H1 (cell line): ENCODE measurements at regions not wholly inside any gene's neighbourhood (a gene's known extent, or its start where the extent isn't known, plus 50 kb on each side); places are given as distances from the start of the nearest gene placed in this dataset.

Experiments used
- CTCF ChIA-PET: fragments of 300-600 bp; sonication (Branson Sonifier 250); formaldehyde crosslinking; loops from one replicate; lab custom pipeline; 2021; ENCODE audit not compliant: partially characterized antibody; lab: Charles Lee
- POLR2A ChIA-PET: fragments of 300-600 bp; sonication (Branson Sonifier 250); formaldehyde crosslinking; loops from one replicate; lab custom pipeline; 2021; ENCODE audit warnings: inconsistent platforms; ENCODE audit not compliant: partially characterized antibody; lab: Charles Lee
- DNase-seq, 2 experiments: peaks; one replicate each; pipeline versions ENCODE4 v3.0.0 to v3.0.0-alpha.2; 2010 to 2022; ENCODE audit warnings: low spot score in 2 of 2, low read depth in 1 of 2, mixed read lengths in 1 of 2
- FAIRE-seq: peaks from 2 replicates; lab custom pipeline; 2011; peaks lifted over from hg19 to GRCh38; lab: Jason Lieb, UNC
- H2AFZ ChIP-seq: 2 replicates; pipeline ENCODE4 v1.8.1; 2012; ENCODE audit warnings: low read length, inconsistent platforms
- H2AK5ac ChIP-seq: 2 replicates; pipeline ENCODE4 v1.6.1; 2013; ENCODE audit warnings: low read depth, low read length
- H2BK120ac ChIP-seq: replicated peaks from 2 replicates; pipeline ENCODE3; 2013; ENCODE audit warnings: low read depth, low read length, inconsistent platforms
- H2BK12ac ChIP-seq: 2 replicates; pipeline ENCODE4 v1.6.1; 2013; ENCODE audit warnings: low read depth, low read length
- H2BK15ac ChIP-seq: 2 replicates; pipeline ENCODE4 v1.6.1; 2013; ENCODE audit warnings: low read length
- H2BK20ac ChIP-seq: 2 replicates; pipeline ENCODE4 v1.6.1; 2013; ENCODE audit warnings: low read length
- H2BK5ac ChIP-seq: 2 replicates; pipeline ENCODE4 v1.6.1; 2013; ENCODE audit warnings: low read depth, low read length
- H3K14ac ChIP-seq: 2 replicates; pipeline ENCODE4 v1.6.1; 2013; ENCODE audit warnings: inconsistent platforms; ENCODE audit not compliant: insufficient read length
- H3K18ac ChIP-seq: 2 replicates; pipeline ENCODE4 v1.6.1; 2013; ENCODE audit warnings: low read length; ENCODE audit errors: extremely low read depth
- H3K23ac ChIP-seq: 2 replicates; pipeline ENCODE4 v1.6.1; 2013; ENCODE audit warnings: inconsistent platforms; ENCODE audit not compliant: insufficient read length
- H3K23me2 ChIP-seq: 2 replicates; pipeline ENCODE4 v1.6.1; 2013; ENCODE audit warnings: low read depth, low read length
- H3K27ac ChIP-seq: 2 replicates; pipeline ENCODE4 v1.6.1; 2011; ENCODE audit warnings: low read depth, low read length, inconsistent platforms
- H3K27me3 ChIP-seq, 4 experiments: replicated peaks in 1 of 4; 1 replicate in 1 of 4; 2 replicates in 3 of 4; pipeline versions ENCODE4 v1.6.1 to v1.8.1; 2011 to 2013; ENCODE audit warnings: low read length in 3 of 4, mild to moderate bottlenecking in 3 of 4, inconsistent platforms in 2 of 4, mixed read lengths in 2 of 4, moderate library complexity in 1 of 4; ENCODE audit not compliant: control insufficient read depth in 3 of 4, insufficient read depth in 3 of 4; ENCODE audit errors: extremely low read depth in 1 of 4
- H3K36me3 ChIP-seq, 4 experiments: 2 replicates each; pipeline versions ENCODE4 v1.6.1 to v1.8.1; 2011 to 2013; ENCODE audit warnings: mild to moderate bottlenecking in 4 of 4, low read length in 3 of 4, moderate library complexity in 2 of 4, control low read depth in 1 of 4, inconsistent platforms in 1 of 4; ENCODE audit not compliant: insufficient read depth in 4 of 4, control insufficient read depth in 2 of 4
- H3K4ac ChIP-seq: replicated peaks from 2 replicates; pipeline ENCODE3; 2013; ENCODE audit warnings: low read length, low read depth, mixed read lengths, inconsistent platforms; ENCODE audit not compliant: insufficient read length
- H3K4me1 ChIP-seq, 4 experiments: replicated peaks in 1 of 4; 1 replicate in 1 of 4; 2 replicates in 3 of 4; pipeline versions ENCODE4 v1.6.1 to v1.8.1; 2011 to 2013; ENCODE audit warnings: low read length in 3 of 4, inconsistent platforms in 2 of 4, mixed read lengths in 1 of 4; ENCODE audit not compliant: insufficient read depth in 4 of 4, control insufficient read depth in 3 of 4
- H3K4me2 ChIP-seq, 2 experiments: 2 replicates each; pipeline versions ENCODE4 v1.6.1 to v1.8.1; 2011 to 2013; ENCODE audit warnings: low read depth in 2 of 2, low read length in 2 of 2, control low read depth in 1 of 2, inconsistent platforms in 1 of 2, mild to moderate bottlenecking in 1 of 2; ENCODE audit not compliant: insufficient read depth in 1 of 2
- H3K4me3 ChIP-seq, 4 experiments: fragments of 200-600, 300-600 bp in 1 of 4; sonication (generic), shearing (Covaris generic), sonication (Bioruptor Twin) in 1 of 4; 2 replicates each; pipeline versions ENCODE4 v1.5.1 to v1.8.1; 2011 to 2016; ENCODE audit warnings: low read length in 4 of 4, low read depth in 3 of 4, control low read depth in 2 of 4, inconsistent platforms in 2 of 4, mild to moderate bottlenecking in 2 of 4, mixed read lengths in 1 of 4, moderate library complexity in 1 of 4; ENCODE audit not compliant: insufficient read depth in 2 of 4; ENCODE audit errors: extremely low read depth in 1 of 4
- H3K56ac ChIP-seq: replicated peaks from 2 replicates; pipeline ENCODE3; 2013; ENCODE audit warnings: low read depth, mild to moderate bottlenecking, mixed read lengths, low read length, inconsistent platforms; ENCODE audit not compliant: insufficient read length
- H3K79me1 ChIP-seq: 2 replicates; pipeline ENCODE4 v1.6.1; 2013; ENCODE audit warnings: low read depth, low read length, control low read depth
- H3K79me2 ChIP-seq, 2 experiments: 2 replicates each; pipeline versions ENCODE4 v1.6.1 to v1.8.1; 2012 to 2013; ENCODE audit warnings: low read length in 2 of 2, mild to moderate bottlenecking in 2 of 2, inconsistent platforms in 1 of 2; ENCODE audit not compliant: insufficient read depth in 2 of 2, control insufficient read depth in 1 of 2
- H3K9ac ChIP-seq, 4 experiments: replicated peaks in 1 of 4; 1 replicate in 1 of 4; 2 replicates in 3 of 4; pipeline versions ENCODE4 v1.6.1 to v1.8.1; 2011 to 2013; ENCODE audit warnings: low read depth in 3 of 4, low read length in 3 of 4, control low read depth in 2 of 4, mild to moderate bottlenecking in 2 of 4, moderate library complexity in 2 of 4, inconsistent platforms in 1 of 4; ENCODE audit errors: extremely low read depth in 1 of 4
- H3K9me3 ChIP-seq, 2 experiments: 2 replicates each; pipeline versions ENCODE4 v1.6.1 to v1.8.1; 2012 to 2013; ENCODE audit warnings: mild to moderate bottlenecking in 2 of 2, moderate library complexity in 2 of 2, control low read depth in 1 of 2, inconsistent platforms in 1 of 2, low read depth in 1 of 2, low read length in 1 of 2, mixed read lengths in 1 of 2; ENCODE audit not compliant: insufficient read depth in 2 of 2
- H4K20me1 ChIP-seq, 2 experiments: replicated peaks in 1 of 2; 2 replicates each; pipeline versions ENCODE3 to v1.8.1; 2011 to 2013; ENCODE audit warnings: inconsistent platforms in 2 of 2, low read length in 2 of 2, mild to moderate bottlenecking in 1 of 2; ENCODE audit not compliant: insufficient read depth in 2 of 2, control insufficient read depth in 1 of 2
- H4K5ac ChIP-seq: 2 replicates; pipeline ENCODE4 v1.6.1; 2013; ENCODE audit warnings: low read length, low read depth, mixed read lengths, inconsistent platforms; ENCODE audit not compliant: insufficient read length
- H4K8ac ChIP-seq: 2 replicates; pipeline ENCODE4 v1.8.0; 2013; ENCODE audit warnings: mild to moderate bottlenecking, moderate library complexity, low read length, inconsistent platforms; ENCODE audit not compliant: insufficient read depth; ENCODE audit errors: extremely low read depth
- H4K91ac ChIP-seq: replicated peaks from 2 replicates; pipeline ENCODE3; 2013; ENCODE audit warnings: low read length, mixed read lengths, inconsistent platforms; ENCODE audit not compliant: insufficient read length
- CEBPB ChIP-seq: IDR thresholded peaks from 2 replicates; pipeline ENCODE4 v1.6.1; 2012; ENCODE audit warnings: low read depth, low read length
- CHD1 ChIP-seq: IDR thresholded peaks from 2 replicates; pipeline ENCODE4 v1.6.1; 2012; ENCODE audit warnings: low read depth, low read length, improper control_type of control experiment
- FOSL1 ChIP-seq: IDR thresholded peaks from 2 replicates; pipeline ENCODE4 v1.6.1; 2011; ENCODE audit warnings: mild to moderate bottlenecking, low read depth, low read length, moderate library complexity; ENCODE audit not compliant: insufficient read depth
- HDAC2 ChIP-seq, 2 experiments: fragments of 300-600 bp in 1 of 2; sonication (generic) in 1 of 2; IDR thresholded peaks; 2 replicates each; pipeline ENCODE4 v1.6.1; 2011 to 2012; ENCODE audit warnings: low read depth in 2 of 2, low read length in 2 of 2, mild to moderate bottlenecking in 2 of 2, moderate library complexity in 2 of 2, borderline replicate concordance in 1 of 2, inconsistent platforms in 1 of 2
- JUND ChIP-seq: IDR thresholded peaks from 2 replicates; pipeline ENCODE4 v1.6.1; 2011; ENCODE audit warnings: mild to moderate bottlenecking, improper control_type of control experiment, low read length
- KDM5A ChIP-seq: fragments of 200-600 bp; IDR thresholded peaks from 2 replicates; pipeline ENCODE4 v1.7.1; 2012; ENCODE audit warnings: mild to moderate bottlenecking, low read length, inconsistent platforms, mixed read lengths
- POLR2A ChIP-seq, 2 experiments: IDR thresholded peaks; 1 replicate in 1 of 2; 2 replicates in 1 of 2; pipeline ENCODE4 v1.6.1; 2011; ENCODE audit warnings: low read depth in 2 of 2, low read length in 2 of 2, mild to moderate bottlenecking in 2 of 2; ENCODE audit errors: control extremely low read depth in 1 of 2
- RAD21 ChIP-seq, 2 experiments: IDR thresholded peaks in 1 of 2; conservative IDR thresholded peaks in 1 of 2; 2 replicates each; pipeline ENCODE4 v1.6.1; 2011; ENCODE audit warnings: low read depth in 2 of 2, low read length in 2 of 2, improper control_type of control experiment in 1 of 2, inconsistent platforms in 1 of 2, mild to moderate bottlenecking in 1 of 2, moderate library complexity in 1 of 2
- RNF2 ChIP-seq: fragments of 200-900, 300-1000 bp; sonication (generic); IDR thresholded peaks from 2 replicates; pipeline ENCODE4 v1.7.1; 2016; ENCODE audit warnings: borderline replicate concordance, low read depth, mild to moderate bottlenecking, antibody characterized with exemption, low read length; ENCODE audit not compliant: poor library complexity, severe bottlenecking; ENCODE audit errors: missing control alignments
- SP1 ChIP-seq: IDR thresholded peaks from 2 replicates; pipeline ENCODE4 v1.6.1; 2011; ENCODE audit warnings: low read depth, low read length
- TEAD4 ChIP-seq: IDR thresholded peaks from 2 replicates; pipeline ENCODE4 v1.6.1; 2012; ENCODE audit warnings: low read depth, low read length, inconsistent platforms, mixed read lengths
- WGBS, 2 experiments: shearing (Covaris generic) in 1 of 2; methylation state at CpG; one replicate each; pipeline versions ENCODE4 v1.1.6 to v1.1.7; 2013 to 2015; ENCODE audit warnings: low lambda C conversion rate in 2 of 2, mixed read lengths in 2 of 2, inconsistent platforms in 1 of 2, low coverage in 1 of 2, missing lambda C conversion rate in 1 of 2; ENCODE audit not compliant: insufficient replicate concordance in 2 of 2, insufficient coverage in 1 of 2, insufficient read length in 1 of 2; ENCODE audit errors: extremely low coverage in 1 of 2, missing lambda C conversion rate in 1 of 2; 5-methylcytosine and 5-hydroxymethylcytosine counted together

DNA sequence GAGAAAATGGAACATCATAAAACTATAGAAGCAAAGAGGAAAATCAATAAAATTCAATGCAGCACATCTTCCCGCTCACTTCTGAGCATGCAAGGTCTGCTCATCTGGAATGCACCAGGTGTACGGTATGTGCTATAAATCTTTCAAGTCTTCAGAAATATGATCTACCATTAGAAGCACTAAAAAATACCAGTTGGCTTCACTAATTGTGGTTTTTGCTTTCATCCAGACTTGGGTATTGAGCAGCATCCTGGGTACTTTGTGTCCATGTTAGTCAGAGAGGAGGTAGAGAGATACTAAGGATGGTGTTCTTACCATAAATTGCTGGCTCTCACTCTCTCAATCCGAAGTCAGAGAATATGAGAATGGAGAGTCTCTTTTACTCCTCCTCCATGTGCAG lies 477.1 kb downstream of the PPARGC1A start:
- FAIRE-seq = no peak
- Histone ChIP-seq H3K79me1 (no peaks in the 10 kb centered on the region), H3K4me2 (no peak overlapping the region), H2BK12ac (no peak overlapping the region), H3K56ac (no peak overlapping the region), H4K8ac (no peak overlapping the region), H3K27ac (no peak overlapping the region), H3K27me3 (no peaks in the 10 kb centered on the region), H3K9me3 (no peaks in the 10 kb centered on the region), H2BK15ac (no peak overlapping the region), H4K20me1 (no peaks in the 10 kb centered on the region), H3K36me3 (no peaks in the 10 kb centered on the region), H2BK120ac (no peak overlapping the region), H2BK5ac (no peak overlapping the region), H3K14ac (no peak overlapping the region)
- TF ChIP-seq JUND = no peak
- TF ChIP-seq POLR2A (IDR thresholded peaks at IDR 0.05; ENCODE audit: control extremely low read depth in 1 of 2, low read depth in 2 of 2, low read length in 2 of 2) = no peak
- no peak for TF ChIP-seq TEAD4
- TF ChIP-seq KDM5A = no peak
- TF ChIP-seq HDAC2 (IDR thresholded peaks at IDR 0.05; ENCODE audit: borderline replicate concordance in 1 of 2, low read depth in 2 of 2, low read length in 2 of 2) = no peak
- TF ChIP-seq RNF2 = no peak
- TF ChIP-seq CHD1 = no peak
- TF ChIP-seq SP1 = no peak
- TF ChIP-seq FOSL1 = no peak
- no peak for TF ChIP-seq RAD21 (IDR thresholded peaks at IDR 0.05 in 1 of 2, conservative IDR thresholded peaks at IDR 0.05 in 1 of 2; ENCODE audit: low read depth in 2 of 2, low read length in 2 of 2)
- no peak for TF ChIP-seq CEBPB
- TF ChIP-seq, all 59 proteins: peak for 0
- Histone ChIP-seq H2BK20ac (no peak overlapping the region), H3K4ac (no peak overlapping the region), H2AFZ (no peak overlapping the region), H3K23me2 (no peaks in the 10 kb centered on the region; the same call in 1 of the 2 replicates), H3K4me1 (no peaks in the 10 kb centered on the region), H4K91ac (no peak overlapping the region), H3K4me3 (no peak overlapping the region), H4K5ac (no peak overlapping the region), H3K9ac (no peak overlapping the region), H3K23ac (no peak overlapping the region), H2AK5ac (no peak overlapping the region), H3K79me2 (no peaks in the 10 kb centered on the region), H3K18ac (no peak overlapping the region)
- DNase-seq = no peak
- POLR2A ChIA-PET = no interaction called here
- 96% methylated on average over 3 of the region's 3 CpGs; no CpG with 5 or more reads in 1 of the 2 experiments for whole genome bisulfite sequencing, 2 experiments
- CTCF ChIA-PET = interaction anchor here (1.4 kb wide), 1 partner anchor 10 kb away, joined by 3 read pairs; no protein-coding TSS in a partner anchor
